ENCODE measurements at regions not wholly inside any gene's neighbourhood (a gene's known extent, or its start where the extent isn't known, plus 50 kb on each side); places are given as distances from the start of the nearest gene placed in this dataset.

DNA sequence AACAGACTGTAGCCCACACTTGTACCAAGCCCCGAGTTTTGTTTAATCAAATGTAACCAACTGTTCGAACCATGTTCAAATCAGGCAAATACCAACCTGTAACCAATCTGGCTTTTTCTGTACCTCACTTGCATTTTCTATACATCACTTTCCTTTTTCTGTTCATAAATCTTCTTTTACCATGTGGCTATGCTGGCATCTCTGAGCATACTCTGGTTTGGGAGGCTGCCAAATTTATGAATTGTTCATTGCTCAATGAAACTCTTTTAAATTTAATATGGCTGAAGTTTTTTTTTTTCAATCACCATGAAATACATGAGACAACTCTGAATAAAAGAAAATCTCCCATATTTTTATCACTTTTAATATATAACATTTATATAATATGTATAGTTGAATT lies 256.1 kb downstream of the SLITRK6 start:
- no peak for DNase-seq
- no peaks in the 10 kb centered on the region for H3K4me1 ChIP-seq (ENCODE audit: insufficient read depth)
- intact Hi-C loops (cut with DNase I) = no loop called here
- no peaks in the 10 kb centered on the region for H3K36me3 ChIP-seq
- WGBS, 3 donors = 74 to 84% (median 74%) methylated on average over 2 of the region's 2 CpGs
- TF ChIP-seq, protein P1, sequence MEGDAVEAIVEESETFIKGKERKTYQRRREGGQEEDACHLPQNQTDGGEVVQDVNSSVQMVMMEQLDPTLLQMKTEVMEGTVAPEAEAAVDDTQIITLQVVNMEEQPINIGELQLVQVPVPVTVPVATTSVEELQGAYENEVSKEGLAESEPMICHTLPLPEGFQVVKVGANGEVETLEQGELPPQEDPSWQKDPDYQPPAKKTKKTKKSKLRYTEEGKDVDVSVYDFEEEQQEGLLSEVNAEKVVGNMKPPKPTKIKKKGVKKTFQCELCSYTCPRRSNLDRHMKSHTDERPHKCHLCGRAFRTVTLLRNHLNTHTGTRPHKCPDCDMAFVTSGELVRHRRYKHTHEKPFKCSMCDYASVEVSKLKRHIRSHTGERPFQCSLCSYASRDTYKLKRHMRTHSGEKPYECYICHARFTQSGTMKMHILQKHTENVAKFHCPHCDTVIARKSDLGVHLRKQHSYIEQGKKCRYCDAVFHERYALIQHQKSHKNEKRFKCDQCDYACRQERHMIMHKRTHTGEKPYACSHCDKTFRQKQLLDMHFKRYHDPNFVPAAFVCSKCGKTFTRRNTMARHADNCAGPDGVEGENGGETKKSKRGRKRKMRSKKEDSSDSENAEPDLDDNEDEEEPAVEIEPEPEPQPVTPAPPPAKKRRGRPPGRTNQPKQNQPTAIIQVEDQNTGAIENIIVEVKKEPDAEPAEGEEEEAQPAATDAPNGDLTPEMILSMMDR (IDR thresholded peaks at IDR 0.05) = no peak
- TF ChIP-seq EP300 (IDR thresholded peaks at IDR 0.05) = no peak
- TF ChIP-seq POLR2A (IDR thresholded peaks at IDR 0.05) = no peak
- no peak overlapping the region for H3K27ac ChIP-seq
- H3K27me3 ChIP-seq = no peaks in the 10 kb centered on the region
- no peak overlapping the region for H3K4me3 ChIP-seq
- no peaks in the 10 kb centered on the region for H3K9me3 ChIP-seq

DNA sequence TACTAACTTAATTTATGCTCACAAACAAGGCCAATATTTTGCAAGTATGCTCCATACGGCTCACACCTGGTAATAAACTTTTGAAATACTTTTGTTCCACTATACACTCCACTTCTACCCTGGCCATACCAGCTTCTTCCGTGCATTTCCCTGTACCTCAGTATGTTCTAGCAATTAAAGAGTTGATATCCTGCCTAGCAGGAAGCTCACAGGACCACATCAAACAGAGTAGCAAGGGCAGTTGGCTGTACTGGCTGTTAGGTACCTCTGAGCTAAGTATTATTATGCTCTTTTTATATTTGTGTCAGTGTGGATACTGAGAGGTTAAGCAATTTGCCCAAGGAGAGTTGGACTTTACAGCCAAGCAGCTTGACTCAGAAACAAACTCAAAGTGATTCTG lies 257.7 kb downstream of the SLITRK6 start:
- TF ChIP-seq, protein P1 (IDR thresholded peaks at IDR 0.05) = no peak
- TF ChIP-seq EP300 (IDR thresholded peaks at IDR 0.05) = no peak
- TF ChIP-seq POLR2A (IDR thresholded peaks at IDR 0.05) = no peak
- H3K36me3 ChIP-seq = no peaks in the 10 kb centered on the region
- H3K27ac ChIP-seq = no peak overlapping the region
- H3K4me3 ChIP-seq = no peak overlapping the region
- no peaks in the 10 kb centered on the region for H3K27me3 ChIP-seq
- H3K9me3 ChIP-seq = no peaks in the 10 kb centered on the region
- H3K4me1 ChIP-seq (ENCODE audit: insufficient read depth) = no peaks in the 10 kb centered on the region
- intact Hi-C loops (cut with DNase I) = no loop called here
- DNase-seq = no peak
- WGBS, 3 donors = 76 to 88% (median 81%) methylated on average over 2 of the region's 2 CpGs

DNA sequence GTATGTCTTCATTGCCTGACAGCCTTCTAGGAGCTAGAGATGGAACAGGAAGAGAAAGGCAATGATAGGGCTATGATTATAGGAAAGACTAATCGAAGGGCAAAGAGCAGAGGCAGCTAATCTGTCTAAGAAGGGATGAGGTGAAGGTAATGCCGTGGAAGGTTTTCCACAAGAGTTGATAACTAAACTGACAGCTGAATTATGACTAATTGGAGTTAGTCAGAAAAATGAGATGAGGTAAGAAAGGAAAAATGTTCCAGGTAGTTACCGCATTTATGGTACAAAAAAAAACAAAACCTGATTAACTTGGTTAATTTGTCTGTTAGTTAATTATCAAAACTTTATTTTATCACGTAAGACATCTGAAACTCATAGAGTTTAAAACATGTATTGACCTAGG lies 260.3 kb downstream of the SLITRK6 start:
- H3K27me3 ChIP-seq = no peaks in the 10 kb centered on the region
- no peaks in the 10 kb centered on the region for H3K9me3 ChIP-seq
- TF ChIP-seq POLR2A (IDR thresholded peaks at IDR 0.05) (no peak), EP300 (IDR thresholded peaks at IDR 0.05) (no peak)
- TF ChIP-seq, protein P1 (IDR thresholded peaks at IDR 0.05) = no peak
- H3K4me3 ChIP-seq = no peak overlapping the region
- no peaks in the 10 kb centered on the region for H3K36me3 ChIP-seq
- intact Hi-C loops (cut with DNase I) = no loop called here
- H3K27ac ChIP-seq = no peak overlapping the region
- no peaks in the 10 kb centered on the region for H3K4me1 ChIP-seq (ENCODE audit: insufficient read depth)
- DNase-seq = no peak
- WGBS, 3 donors = 86 to 90% (median 90%) methylated on average over 4 of the region's 4 CpGs

DNA sequence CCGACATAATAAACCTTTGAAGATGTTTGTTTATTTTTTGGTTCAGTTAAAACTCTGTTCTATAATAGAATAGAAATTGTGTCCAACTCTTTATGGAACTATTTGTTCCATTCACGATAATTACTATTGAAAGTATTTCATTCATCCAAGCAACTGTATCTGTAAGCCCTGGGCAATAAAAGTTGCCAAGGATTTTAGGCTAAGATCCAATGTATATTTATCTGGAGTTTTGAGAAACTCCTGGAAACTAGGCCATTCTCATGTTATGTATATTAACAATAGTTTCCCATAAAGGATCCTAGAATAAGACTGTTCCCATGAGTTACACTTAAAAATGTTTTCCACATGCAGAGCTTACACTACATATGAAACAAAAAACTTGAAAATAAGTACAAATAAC lies 261.6 kb downstream of the SLITRK6 start:
- H3K4me1 ChIP-seq (ENCODE audit: insufficient read depth) = no peaks in the 10 kb centered on the region
- no peaks in the 10 kb centered on the region for H3K9me3 ChIP-seq
- no peak overlapping the region for H3K4me3 ChIP-seq
- no peaks in the 10 kb centered on the region for H3K36me3 ChIP-seq
- WGBS, 3 donors = 38 to 45% (median 42%) methylated on average over 2 of the region's 2 CpGs
- DNase-seq = no peak
- TF ChIP-seq EP300 (IDR thresholded peaks at IDR 0.05) = no peak
- TF ChIP-seq, protein P1 (IDR thresholded peaks at IDR 0.05) = no peak
- TF ChIP-seq POLR2A (IDR thresholded peaks at IDR 0.05) = no peak
- intact Hi-C loops (cut with DNase I) = no loop called here
- no peaks in the 10 kb centered on the region for H3K27me3 ChIP-seq
- H3K27ac ChIP-seq = no peak overlapping the region

DNA sequence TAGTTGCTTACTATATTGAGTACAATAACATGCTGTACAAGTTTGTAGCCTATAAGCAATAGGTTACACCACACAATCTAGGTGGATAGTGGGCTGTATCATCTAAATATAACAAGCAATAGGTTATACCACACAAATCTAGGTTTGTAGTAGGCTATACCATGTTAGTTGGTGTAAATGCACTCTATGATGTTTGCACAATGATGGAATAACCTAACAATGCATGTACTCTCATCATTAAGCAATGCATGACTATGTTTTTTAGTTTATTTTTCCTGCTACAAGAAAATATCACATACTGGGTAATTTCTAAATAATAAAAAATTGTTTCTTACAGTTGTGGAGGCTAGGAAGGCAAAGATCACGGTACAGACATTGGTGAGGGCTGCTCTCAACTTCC lies 262.5 kb downstream of the SLITRK6 start:
- Histone ChIP-seq H3K36me3 (no peaks in the 10 kb centered on the region), H3K4me1 (ENCODE audit: insufficient read depth) (no peaks in the 10 kb centered on the region), H3K9me3 (no peaks in the 10 kb centered on the region), H3K27ac (no peak overlapping the region), H3K27me3 (no peaks in the 10 kb centered on the region), H3K4me3 (no peak overlapping the region)
- intact Hi-C loops (cut with DNase I) = no loop called here
- 85 to 93% (median 87%) methylated on average over 1 of the region's 1 CpG for WGBS, 3 donors
- DNase-seq = no peak
- TF ChIP-seq, protein P1 (IDR thresholded peaks at IDR 0.05) = no peak
- no peak for TF ChIP-seq POLR2A (IDR thresholded peaks at IDR 0.05)
- no peak for TF ChIP-seq EP300 (IDR thresholded peaks at IDR 0.05)
